ENCODE measurements at regions not wholly inside any gene's neighbourhood (a gene's known extent, or its start where the extent isn't known, plus 50 kb on each side); places are given as distances from the start of the nearest gene placed in this dataset.

DNA sequence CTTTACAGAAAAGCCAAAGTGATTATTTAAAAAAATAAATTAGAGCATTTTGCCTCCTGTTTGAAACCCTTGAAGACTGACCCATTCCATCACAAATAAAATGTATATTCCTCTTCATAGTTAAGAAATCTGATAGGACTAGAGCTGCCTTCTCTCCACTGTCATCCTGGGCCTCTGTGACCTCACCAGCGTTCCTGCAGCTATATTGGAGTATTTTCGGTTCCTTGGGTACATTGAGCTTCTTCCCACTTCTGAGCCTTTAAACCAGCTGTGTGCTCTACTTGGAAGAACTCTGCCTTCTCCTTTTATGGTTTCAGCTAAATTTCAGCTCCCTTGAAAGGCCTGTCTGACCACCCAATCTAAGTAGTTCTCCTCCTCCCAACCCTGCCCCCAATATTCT is 99.1 kb upstream of the ABCA1 start:
- intact Hi-C loops (cut with DNase I, micrococcal nuclease): no loop called here
- no peaks in the 10 kb centered on the region for H3K27me3 Mint-ChIP-seq
- H3K36me3 Mint-ChIP-seq (ENCODE audit: low read depth): no peaks in the 10 kb centered on the region
- H3K4me3 Mint-ChIP-seq: no peak overlapping the region
- CTCF ChIA-PET: no interaction called here
- no peaks in the 10 kb centered on the region for H3K9me3 ChIP-seq (ENCODE audit: control insufficient read depth in 1 of 2, insufficient read depth in 1 of 2, low read length in 2 of 2)
- H3K27ac ChIP-seq (ENCODE audit: low read depth in 1 of 2, low read length in 2 of 2): no peak overlapping the region
- no peaks in the 10 kb centered on the region for H3K9me3 Mint-ChIP-seq
- no peaks in the 10 kb centered on the region for H3K4me1 Mint-ChIP-seq (ENCODE audit: low read depth)
- H3K36me3 ChIP-seq (ENCODE audit: insufficient read depth, low read length): no peaks in the 10 kb centered on the region
- TF ChIP-seq, protein P1, sequence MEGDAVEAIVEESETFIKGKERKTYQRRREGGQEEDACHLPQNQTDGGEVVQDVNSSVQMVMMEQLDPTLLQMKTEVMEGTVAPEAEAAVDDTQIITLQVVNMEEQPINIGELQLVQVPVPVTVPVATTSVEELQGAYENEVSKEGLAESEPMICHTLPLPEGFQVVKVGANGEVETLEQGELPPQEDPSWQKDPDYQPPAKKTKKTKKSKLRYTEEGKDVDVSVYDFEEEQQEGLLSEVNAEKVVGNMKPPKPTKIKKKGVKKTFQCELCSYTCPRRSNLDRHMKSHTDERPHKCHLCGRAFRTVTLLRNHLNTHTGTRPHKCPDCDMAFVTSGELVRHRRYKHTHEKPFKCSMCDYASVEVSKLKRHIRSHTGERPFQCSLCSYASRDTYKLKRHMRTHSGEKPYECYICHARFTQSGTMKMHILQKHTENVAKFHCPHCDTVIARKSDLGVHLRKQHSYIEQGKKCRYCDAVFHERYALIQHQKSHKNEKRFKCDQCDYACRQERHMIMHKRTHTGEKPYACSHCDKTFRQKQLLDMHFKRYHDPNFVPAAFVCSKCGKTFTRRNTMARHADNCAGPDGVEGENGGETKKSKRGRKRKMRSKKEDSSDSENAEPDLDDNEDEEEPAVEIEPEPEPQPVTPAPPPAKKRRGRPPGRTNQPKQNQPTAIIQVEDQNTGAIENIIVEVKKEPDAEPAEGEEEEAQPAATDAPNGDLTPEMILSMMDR (IDR thresholded peaks at IDR 0.05): no peak
- no peak overlapping the region for H3K27ac Mint-ChIP-seq
- no peak for DNase-seq
- POLR2A ChIA-PET: no interaction called here
- no peaks in the 10 kb centered on the region for H3K4me1 ChIP-seq (ENCODE audit: insufficient read depth, low read length)
- no peaks in the 10 kb centered on the region for H3K27me3 ChIP-seq (ENCODE audit: control insufficient read depth in 1 of 2, insufficient read depth in 2 of 2, low read length in 2 of 2)
- ATAC-seq (ENCODE audit: poor library complexity): no peak
- H3K4me3 ChIP-seq (ENCODE audit: low read length): no peak overlapping the region

DNA sequence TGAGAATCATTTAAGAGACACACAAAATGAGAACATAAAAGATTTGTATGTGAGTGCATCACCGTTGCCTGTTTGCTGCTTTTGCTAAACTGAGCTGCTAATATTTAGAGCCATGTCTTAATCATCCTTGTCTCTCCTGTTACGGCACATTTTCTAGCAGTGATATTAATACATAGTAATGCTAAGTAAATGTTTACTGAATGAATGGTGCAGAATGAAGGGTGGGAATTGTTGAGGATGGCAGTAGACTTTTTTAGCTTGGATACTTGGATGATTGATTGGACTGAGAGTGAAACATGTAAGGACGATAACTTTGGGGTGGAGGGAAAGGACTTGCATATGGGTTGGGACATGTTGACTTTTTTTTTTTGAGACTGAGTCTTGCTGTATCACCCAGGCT is 102.3 kb upstream of the ABCA1 start:
- intact Hi-C loops (cut with DNase I, micrococcal nuclease): no loop called here
- ChIA-PET POLR2A (no interaction called here), CTCF (no interaction called here)
- Mint-ChIP-seq H3K4me3 (no peak overlapping the region), H3K4me1 (ENCODE audit: low read depth) (no peaks in the 10 kb centered on the region), H3K27me3 (no peaks in the 10 kb centered on the region), H3K27ac (no peak overlapping the region), H3K36me3 (ENCODE audit: low read depth) (no peaks in the 10 kb centered on the region), H3K9me3 (no peaks in the 10 kb centered on the region)
- ATAC-seq (ENCODE audit: poor library complexity) (no peak), DNase-seq (no peak)
- Histone ChIP-seq H3K27ac (ENCODE audit: low read depth in 1 of 2, low read length in 2 of 2) (no peak overlapping the region), H3K4me1 (ENCODE audit: insufficient read depth, low read length) (no peaks in the 10 kb centered on the region), H3K9me3 (ENCODE audit: control insufficient read depth in 1 of 2, insufficient read depth in 1 of 2, low read length in 2 of 2) (peaks cover 5 to 9% of the 10 kb centered on the region in 2 experiments), H3K27me3 (ENCODE audit: control insufficient read depth in 1 of 2, insufficient read depth in 2 of 2, low read length in 2 of 2) (no peaks in the 10 kb centered on the region), H3K4me3 (ENCODE audit: low read length) (no peak overlapping the region), H3K36me3 (ENCODE audit: insufficient read depth, low read length) (no peaks in the 10 kb centered on the region)
- TF ChIP-seq, protein P1 (IDR thresholded peaks at IDR 0.05): no peak

DNA sequence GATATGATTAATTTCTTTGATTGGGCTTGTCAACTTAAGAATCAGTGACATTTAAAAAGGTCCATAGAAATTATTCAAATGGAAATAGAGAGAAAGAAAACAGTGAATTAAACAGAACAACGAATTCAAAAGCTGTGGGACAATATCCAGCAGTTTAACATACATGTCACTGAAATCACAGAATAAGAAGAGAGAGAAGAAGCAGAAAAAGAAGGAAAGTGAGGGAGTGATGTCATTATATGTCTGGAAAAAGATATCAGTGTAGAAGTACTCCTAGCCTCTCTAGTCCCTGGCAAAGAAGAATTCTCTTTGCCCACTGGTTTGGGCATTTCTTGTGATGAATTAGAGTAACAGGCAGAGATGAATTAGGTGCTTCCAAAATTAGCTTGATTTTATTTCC is 109.2 kb upstream of the ABCA1 start:
- H3K27me3 Mint-ChIP-seq: no peaks in the 10 kb centered on the region
- ChIA-PET CTCF (no interaction called here), POLR2A (no interaction called here)
- no peaks in the 10 kb centered on the region for H3K4me1 ChIP-seq (ENCODE audit: insufficient read depth, low read length)
- no peak overlapping the region for H3K27ac Mint-ChIP-seq
- intact Hi-C loops (cut with DNase I, micrococcal nuclease): no loop called here
- H3K4me3 Mint-ChIP-seq: no peak overlapping the region
- H3K9me3 ChIP-seq (ENCODE audit: control insufficient read depth in 1 of 2, insufficient read depth in 1 of 2, low read length in 2 of 2): peaks cover 5 to 9% of the 10 kb centered on the region in 2 experiments
- DNase-seq: no peak
- no peaks in the 10 kb centered on the region for H3K27me3 ChIP-seq (ENCODE audit: control insufficient read depth in 1 of 2, insufficient read depth in 2 of 2, low read length in 2 of 2)
- TF ChIP-seq, protein P1 (IDR thresholded peaks at IDR 0.05): no peak
- no peak for ATAC-seq (ENCODE audit: poor library complexity)
- no peaks in the 10 kb centered on the region for H3K4me1 Mint-ChIP-seq (ENCODE audit: low read depth)
- H3K27ac ChIP-seq (ENCODE audit: low read depth in 1 of 2, low read length in 2 of 2): no peak overlapping the region
- H3K36me3 ChIP-seq (ENCODE audit: insufficient read depth, low read length): no peaks in the 10 kb centered on the region
- no peaks in the 10 kb centered on the region for H3K36me3 Mint-ChIP-seq (ENCODE audit: low read depth)
- no peak overlapping the region for H3K4me3 ChIP-seq (ENCODE audit: low read length)
- H3K9me3 Mint-ChIP-seq: no peaks in the 10 kb centered on the region
